Right ventricle myocardium superior (tissue), 1 donor: ENCODE measurements at regions not wholly inside any gene's neighbourhood (a gene's known extent, or its start where the extent isn't known, plus 50 kb on each side); places are given as distances from the start of the nearest gene placed in this dataset.
"Not testable (repeated sequence)": the region's sequence is repeated elsewhere in the genome, so short reads cannot be mapped to it uniquely, and the experiment has no call there.

Source experiments
- ATAC-seq: fragments of 200-7000 bp; cut with Tn5 transposase; one replicate; pipeline ENCODE4 v1.9.1; 2020; ENCODE audit warnings: mild to moderate bottlenecking; ENCODE audit not compliant: poor library complexity
- DNase-seq: peaks from one replicate; pipeline ENCODE4 v3.0.0-alpha.2; 2020
- intact Hi-C: fragments of 100-400 bp; cut with DNase I; formaldehyde crosslinking; loops from one replicate; pipeline ENCODE4 v1.11.2; 2022
- donor health status: DM: no; HTN: yes; CAD: no; lungs with severe emphysema.

DNA sequence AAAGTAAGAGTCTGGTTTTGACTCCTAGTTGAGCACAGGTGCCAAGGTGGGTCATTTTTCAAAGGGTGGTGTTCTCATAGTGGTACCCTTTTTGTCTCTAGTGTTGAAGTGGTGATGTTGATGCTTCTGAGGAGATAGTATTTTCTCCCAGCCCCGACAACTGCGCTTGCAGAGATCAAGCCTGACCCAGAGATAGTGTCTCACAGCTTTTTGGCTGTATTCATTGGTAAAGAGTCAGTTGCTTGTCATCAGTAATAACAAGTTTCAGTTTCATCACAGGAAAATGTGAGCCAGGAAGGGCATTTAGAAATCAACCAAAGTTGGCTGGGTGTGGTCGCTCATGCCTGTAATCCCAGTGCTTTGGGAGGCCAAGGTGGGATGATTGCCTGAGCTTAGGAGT lies 139.3 kb downstream of the NFKBIZ start:
- no peak for ATAC-seq
- intact Hi-C loops = no loop called here
- DNase-seq = no peak

DNA sequence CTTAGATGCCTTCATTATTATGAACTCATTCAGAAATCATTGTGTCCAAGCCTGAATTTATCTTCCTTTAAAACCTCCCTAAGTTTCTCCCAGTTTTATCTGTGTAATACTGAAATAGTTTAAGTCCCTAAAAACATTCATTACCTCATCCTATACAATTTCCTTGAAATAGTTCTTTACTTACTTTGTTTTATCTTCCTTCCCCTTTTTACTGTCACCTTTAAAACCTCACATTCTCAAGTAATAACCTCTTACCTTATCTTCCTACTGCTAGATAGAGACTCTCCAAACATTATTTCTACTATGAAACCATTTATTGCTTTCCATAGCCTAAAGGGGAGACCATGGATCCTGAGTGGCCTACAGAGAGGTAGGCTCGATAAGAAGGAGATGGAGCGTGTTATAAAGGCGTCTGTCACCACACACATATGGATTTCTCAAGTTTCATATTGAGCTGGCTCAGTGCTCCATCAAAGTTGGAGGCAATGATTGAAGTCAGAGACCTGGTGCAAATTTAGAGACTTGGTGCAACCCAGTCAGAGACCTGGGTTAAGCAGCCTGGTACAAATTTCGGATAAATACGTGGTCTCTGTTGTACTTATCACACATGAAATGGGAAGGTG lies 140.4 kb downstream of the NFKBIZ start:
- no peak for DNase-seq
- no peak for ATAC-seq
- intact Hi-C loops = no loop called here

DNA sequence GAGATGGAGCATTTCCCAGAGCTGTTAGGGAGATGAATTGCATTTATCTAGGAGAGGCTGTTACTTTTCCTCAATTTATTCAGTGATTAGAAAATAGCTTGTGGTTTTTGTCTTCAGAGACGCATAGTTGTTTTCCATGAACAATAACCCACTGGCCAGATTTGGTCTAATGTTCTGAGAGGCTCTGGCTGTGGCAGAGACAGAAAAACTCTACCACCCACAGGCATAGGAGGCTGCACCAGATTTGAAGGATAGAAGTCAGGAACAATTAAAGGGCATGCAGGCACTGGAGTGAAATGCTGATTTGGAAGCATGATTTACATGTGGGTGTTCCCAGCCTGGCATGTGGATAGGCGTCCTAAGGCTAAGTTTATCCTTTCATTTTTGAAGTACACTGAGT lies 143.5 kb downstream of the NFKBIZ start:
- no peak for ATAC-seq
- intact Hi-C loops = no loop called here
- DNase-seq = no peak

DNA sequence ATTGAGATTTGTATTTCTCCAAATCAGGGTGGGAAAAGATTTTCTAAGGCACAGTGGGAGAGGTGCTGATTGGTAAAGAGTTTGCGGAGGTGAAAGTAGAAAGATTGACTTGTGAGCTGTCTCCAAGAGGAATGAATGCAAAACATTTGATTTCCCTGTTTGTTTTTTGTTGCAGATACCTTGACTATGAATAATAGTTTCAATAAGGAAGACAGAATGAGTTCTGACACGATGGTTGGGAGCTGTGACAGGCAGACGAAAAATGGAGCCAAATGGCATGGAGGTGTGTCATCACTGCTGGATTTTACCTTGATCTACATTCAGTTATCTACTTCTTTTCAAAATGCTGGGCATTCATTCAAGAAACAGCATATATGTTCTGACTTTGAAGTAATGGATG lies 145.1 kb downstream of the NFKBIZ start:
- intact Hi-C loops = no loop called here
- no peak for DNase-seq
- no peak for ATAC-seq

DNA sequence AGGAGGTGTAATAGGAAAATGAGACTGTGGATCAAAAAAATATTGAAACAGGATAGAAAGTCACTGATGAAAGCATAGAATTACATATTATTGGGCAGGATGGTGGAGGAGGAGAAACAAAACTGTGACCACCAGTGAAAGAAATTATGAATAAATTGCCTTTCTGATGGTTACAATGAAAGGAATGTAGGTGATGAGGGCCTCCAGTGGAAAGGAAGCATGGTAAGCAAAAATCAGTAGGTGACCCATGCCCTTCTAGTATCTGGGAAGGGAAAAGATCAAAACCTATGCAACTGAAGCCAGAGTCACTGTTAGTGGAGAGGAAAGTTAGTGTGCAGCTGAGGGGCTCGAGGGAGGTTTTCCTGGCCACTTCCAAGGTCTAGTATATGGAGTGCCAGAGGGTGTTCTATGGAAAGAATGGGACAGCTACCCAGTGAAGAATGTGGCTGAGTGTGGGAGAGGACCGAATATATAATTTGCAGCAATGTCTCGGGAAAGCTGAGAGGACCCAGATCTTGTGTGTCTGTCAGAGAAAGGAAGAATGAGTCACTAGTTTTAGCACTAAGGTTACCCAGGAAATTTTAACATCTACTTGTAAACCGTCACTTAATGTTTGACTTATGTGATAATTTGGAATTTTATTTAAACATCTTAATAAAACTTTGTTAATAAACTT lies 146.2 kb downstream of the NFKBIZ start:
- DNase-seq (no peak), ATAC-seq (no peak)
- intact Hi-C loops = no loop called here

DNA sequence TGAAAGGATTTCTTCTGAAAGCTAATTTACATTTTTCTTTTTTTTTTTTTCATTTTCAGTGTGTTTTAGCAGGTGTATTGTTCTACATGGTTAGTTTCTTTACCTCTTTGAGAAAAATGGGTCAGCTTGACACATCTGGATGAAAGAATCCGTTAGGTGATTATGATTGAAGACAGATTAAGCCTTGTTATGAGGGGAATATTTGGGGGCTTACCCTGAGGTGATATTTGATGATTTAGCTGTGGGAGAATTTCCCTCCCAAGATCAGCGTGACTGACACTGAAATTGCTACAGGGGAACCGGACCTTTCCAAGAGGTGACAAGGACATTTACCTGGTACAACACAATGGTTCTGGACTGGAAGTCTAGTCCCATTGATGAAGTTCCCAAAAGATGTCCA lies 147.5 kb downstream of the NFKBIZ start:
- ATAC-seq (no peak), DNase-seq (no peak)
- intact Hi-C loops = no loop called here

DNA sequence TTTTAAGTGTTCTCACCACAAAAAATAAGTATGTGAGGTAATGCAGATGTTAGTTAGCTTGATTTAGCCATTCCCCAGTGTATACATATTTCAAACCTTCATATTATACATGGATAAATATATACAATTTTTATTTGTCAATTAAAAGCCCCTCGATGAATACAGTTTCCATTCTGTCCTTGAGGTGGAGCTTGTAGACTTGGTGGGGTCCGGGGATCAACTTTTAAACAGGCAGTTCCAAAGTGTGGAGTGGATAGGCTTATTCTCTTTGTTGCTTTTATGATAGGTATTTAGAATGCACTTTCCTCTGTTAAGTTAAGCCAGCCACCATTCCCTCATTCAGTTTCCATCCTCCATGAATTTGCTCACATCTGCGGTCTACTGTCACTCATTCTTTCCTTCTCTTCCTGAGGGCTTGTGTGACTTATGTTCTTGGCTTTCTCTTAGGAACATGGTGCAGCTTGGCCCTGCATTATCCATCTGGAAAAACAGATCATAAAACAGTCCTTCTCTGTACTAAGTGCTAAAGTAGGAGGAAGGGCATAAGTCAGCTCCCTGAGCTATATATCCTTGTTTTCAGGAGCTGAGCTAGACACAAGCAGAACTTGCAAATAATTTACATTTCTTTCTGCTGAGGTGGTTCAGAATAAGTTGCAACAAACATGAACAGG lies 149.1 kb downstream of the NFKBIZ start:
- no peak for DNase-seq
- intact Hi-C loops = no loop called here
- no peak for ATAC-seq

DNA sequence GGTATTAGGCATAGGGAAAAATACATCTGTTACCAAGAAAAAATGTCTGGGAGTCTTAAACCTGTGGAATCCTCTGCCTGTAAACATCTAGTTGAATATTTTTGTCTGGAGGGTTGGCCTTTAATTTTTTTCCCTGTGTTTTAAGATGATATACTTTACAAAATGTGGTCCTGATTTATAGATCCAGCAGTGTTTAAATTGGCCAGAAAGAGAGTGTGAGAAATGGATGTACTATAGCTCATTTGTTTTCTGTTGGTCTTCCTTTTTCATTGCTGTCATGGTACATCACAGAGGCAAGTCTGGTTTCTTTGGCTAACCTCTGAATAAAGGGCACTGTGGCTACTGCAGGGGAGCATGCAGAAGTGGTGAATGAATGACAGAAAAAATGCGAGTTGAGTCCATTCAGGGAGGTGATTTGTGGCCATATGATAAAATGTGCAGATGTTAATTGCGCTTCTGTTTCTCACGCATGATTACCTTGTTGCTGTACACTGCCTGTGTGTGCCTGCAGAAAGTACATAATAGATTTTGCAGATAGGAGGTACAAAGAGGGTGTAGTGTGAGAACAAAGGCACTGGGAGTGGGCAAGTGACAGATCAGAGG lies 150.0 kb downstream of the NFKBIZ start:
- intact Hi-C loops = no loop called here
- no peak for DNase-seq
- ATAC-seq = no peak

DNA sequence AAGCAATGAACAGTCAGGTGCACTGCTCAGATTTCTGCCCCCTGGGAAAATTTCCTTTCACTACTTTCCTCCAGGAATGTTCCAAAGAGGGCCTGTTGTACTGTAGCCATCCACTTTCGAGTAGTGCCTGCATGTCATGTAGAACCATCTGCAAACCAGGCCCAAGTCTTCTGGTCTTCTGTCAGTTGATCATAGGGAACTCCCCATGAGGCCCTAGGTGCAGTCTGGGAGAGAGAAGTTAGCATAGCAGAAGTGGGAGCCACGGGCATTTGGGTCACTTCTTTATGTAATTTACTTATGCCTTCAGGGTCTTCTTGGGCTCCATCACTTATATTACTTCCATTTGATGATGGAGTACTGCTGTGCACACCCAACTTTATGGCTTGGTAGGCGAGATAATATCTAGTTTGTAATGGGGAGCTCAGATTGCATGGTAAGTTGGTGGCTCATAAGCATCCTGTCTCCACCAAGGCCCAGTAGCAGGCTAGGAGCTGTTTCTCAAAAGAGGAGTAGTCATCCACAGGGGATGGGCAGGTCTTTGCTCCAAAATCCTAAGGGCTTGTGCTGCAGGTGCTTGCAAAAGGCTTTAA lies 151.4 kb downstream of the NFKBIZ start:
- ATAC-seq (no peak), DNase-seq (no peak)
- intact Hi-C loops = no loop called here

DNA sequence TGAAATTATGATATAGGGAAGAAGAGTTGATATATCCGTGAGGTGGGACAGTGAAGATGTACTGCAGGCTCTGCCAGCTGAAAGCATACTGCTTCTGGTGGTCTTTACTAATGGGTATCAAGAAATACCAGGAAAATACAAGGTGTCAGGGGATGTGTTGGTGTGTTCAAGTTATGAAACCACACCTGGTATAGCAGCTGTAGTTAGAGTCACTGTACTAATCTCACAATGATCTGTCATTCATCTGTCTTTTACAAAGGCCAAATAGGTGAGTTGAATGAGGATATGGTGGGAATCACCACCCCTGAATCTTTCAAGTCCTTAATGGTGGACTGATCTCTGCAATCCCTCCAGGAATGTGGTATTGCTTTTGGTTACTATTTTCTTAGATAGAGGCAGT lies 152.7 kb downstream of the NFKBIZ start:
- ATAC-seq = no peak
- no peak for DNase-seq

DNA sequence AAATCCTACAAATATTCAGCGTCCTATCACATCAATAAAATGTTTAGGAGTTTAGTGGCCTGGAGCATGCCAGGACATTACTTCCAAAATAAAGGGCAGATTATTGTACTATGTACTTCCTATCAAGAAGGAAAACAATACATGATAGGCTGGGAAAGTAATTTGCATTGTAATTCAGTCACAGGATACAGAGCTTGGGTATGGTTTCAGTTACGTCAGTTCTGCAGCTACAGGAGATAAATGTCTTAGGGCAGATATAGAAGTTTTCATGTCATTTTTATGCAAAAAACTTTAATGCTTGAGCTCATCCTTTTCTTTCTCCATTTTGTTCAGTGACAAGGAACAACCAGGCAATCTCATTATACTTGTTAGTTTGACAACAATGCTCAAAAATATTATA lies 155.2 kb downstream of the NFKBIZ start:
- intact Hi-C loops = no loop called here
- ATAC-seq = no peak

More for the DNA sequence above, 152.7 kb downstream of the NFKBIZ start:
- intact Hi-C loops = no loop called here

DNA sequence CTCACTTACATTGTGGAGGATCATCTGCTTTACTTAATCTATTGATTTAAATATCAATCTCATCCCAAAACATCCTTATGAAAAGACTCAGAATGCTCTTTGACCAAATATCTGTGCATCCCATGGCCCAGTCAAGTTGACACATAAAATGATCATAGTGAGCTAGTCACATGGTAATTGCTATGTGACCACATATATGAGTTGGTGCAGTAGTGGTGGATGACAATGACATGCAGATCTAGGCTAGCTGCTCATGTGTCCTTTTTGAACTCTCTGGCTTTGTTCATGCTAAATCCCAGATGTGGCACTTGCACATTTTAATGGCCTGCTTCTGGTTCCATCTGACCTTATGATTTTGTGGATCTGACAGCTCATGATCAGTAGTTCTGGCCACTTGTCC lies 156.2 kb downstream of the NFKBIZ start:
- DNase-seq (no peak), ATAC-seq (no peak)
- intact Hi-C loops = no loop called here

More for the DNA sequence above, 155.2 kb downstream of the NFKBIZ start:
- no peak for DNase-seq

DNA sequence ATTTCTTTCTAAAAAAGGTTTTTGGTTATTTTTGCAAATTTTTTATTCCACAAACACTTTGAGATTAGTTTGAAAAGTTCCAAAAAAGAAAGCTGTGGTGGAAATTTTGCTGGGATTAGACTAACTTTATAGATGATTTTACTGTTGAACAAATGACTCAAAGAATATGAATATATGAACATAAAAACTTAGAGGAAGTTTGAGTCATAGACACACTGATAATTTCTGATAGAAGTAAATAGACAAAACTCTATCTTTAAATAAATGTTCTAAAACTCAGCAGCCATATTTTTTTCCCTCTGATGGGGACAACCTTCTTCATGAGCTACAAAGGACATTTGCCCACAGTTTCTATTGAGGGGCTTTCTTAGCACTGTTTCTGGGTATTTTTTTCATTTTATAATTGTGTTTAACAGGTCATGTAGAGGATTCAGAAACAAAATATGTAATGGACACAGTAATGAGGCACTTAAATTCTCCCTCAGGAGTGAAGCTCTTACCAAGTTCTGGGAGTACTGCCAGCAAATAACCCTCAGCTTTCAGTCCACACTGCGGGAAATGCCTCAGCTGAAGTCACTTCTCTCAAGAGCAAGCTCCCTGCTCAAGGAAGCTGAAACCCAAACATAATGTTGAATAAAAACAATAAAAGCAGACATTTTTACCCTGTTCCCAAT lies 157.6 kb downstream of the NFKBIZ start:
- DNase-seq (peak; percentile 40), ATAC-seq (peak; percentile 96)
- intact Hi-C loops = no loop called here

DNA sequence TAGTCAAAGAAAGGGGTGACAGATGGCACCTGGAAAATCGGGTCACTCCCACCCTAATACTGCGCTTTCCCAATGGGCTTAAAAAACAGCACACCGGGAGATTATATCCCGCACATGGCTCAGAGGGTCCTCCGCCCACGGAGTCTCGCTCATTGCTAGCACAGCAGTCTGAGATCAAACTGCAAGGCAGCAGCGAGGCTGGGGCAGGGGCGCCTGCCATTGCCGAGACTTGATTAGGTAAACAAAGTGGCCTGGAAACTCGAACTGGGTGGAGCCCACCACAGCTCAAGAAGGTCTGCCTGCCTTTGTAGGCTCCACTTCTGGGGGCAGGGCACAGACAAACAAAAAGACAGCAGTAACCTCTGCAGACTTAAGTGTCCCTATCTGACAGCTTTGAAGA lies 159.1 kb downstream of the NFKBIZ start:
- intact Hi-C loops, DNase-seq, ATAC-seq: not testable (repeated sequence)

DNA sequence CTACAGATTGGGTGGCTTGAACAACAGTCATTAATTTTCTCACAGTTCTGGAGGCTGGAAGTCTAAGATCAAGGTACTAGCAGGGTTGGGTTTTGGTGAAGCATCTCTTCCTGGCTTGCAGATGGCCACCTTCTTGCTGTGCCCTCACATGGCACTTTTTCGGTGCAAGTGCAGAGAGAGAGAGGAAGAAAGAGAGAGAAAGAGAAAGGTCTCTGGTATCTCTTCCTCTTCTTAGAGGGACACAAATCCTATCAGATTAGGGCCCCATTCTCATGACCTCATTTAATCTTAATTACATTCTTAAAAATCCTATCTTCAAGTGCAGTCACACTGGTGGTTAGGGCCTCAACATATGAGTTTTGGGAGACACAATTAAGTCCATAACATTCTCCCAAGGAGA lies 167.1 kb downstream of the NFKBIZ start:
- intact Hi-C loops = no loop called here
- DNase-seq = no peak
- ATAC-seq = no peak

DNA sequence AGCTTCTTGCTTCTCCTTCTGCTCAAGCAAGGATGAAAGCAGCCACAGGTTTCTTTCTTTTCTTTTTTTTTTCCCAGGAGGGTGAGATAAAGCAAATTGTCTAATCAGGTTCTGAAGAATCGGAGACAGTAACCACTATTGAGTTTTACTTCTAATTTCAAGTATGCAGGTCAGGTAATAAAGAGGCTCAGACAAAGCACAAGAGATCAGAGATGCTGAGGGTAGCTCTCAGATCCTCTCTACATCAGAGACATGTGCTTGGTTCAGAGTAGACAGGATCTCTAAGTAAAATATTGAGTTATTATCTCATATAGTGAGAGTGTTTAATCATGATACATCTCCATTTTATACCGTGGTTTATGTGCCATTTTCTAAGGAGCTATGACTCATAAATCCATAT lies 168.5 kb downstream of the NFKBIZ start:
- DNase-seq = no peak
- intact Hi-C loops = no loop called here
- ATAC-seq = no peak

DNA sequence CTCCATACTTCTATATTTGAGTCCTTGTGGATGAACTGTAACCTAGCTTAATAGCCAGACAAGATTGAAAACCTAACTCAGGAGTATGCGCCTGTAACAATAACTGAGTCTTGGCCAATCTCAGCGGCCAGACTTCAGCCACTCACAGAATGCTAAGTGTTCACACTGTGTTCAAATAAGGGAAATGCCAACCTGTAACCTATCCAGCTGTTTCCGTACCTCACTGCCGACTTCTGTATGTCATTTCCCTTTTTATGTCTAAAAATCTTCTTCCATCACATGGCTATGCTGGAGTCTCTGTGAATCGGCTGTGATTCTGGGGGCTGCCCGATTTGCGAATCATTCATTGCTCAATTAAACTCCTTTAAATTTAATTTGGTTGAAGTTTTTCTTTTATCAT lies 169.2 kb downstream of the NFKBIZ start:
- intact Hi-C loops = no loop called here
- no peak for DNase-seq
- ATAC-seq = no peak

DNA sequence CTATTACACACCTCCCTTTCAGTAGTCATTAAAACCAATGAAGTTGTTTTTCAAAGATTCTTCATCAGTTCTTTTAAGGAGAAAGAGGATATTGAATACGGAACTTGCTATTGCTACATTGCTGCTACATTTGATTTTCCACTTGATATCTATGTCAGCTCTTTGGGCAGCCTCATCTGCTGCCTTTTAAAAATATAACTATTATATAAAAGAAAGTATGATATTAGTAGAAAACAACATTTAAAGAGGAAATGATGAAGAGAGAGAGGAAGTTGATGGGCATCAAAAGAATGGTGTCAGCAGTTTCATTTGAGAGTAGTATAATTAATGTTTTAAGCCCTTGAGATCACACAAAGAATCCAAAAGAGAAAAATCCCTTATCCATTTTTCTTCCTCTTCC lies 171.4 kb downstream of the NFKBIZ start:
- ATAC-seq (peak; percentile 27), DNase-seq (no peak)
- intact Hi-C loops = no loop called here

DNA sequence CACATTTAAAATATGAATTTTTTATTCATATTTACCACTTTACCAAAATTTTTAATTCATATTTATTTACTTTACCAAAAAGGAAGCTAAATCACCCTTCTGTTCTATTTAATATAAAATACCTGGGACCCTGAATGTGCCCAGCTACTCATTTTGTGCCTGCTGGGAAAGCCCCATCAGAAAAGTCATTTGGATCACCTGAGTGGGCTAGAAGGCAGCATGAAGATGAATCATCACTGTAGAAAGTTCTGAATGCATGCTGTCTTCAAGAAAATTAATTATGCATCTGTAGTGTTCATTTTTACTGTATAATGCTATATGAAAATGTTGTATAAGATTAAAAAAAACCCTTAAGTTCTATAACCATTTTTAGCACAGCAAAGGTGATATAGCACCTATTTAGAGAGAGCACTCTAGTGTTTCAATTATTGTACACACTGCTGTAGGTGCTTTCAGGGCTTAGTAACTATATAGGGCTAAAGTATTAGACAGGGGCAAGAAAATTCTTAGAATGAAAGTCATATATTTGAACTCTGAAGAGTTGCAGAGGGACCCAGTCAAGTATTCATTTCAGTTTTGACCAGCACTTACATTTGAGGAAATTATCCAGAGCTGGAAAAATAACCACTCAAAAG lies 175.1 kb downstream of the NFKBIZ start:
- DNase-seq (no peak), ATAC-seq (no peak)
- intact Hi-C loops = no loop called here
